IMR-90 (cell line): ENCODE measurements at regions not wholly inside any gene's neighbourhood (a gene's known extent, or its start where the extent isn't known, plus 50 kb on each side); places are given as distances from the start of the nearest gene placed in this dataset.

Experiments
- ATAC-seq: fragments of 200-7000 bp; cut with Tn5 transposase; 2 replicates; pipeline ENCODE4 v1.9.1; 2020; ENCODE audit warnings: low read depth, mild to moderate bottlenecking, moderate library complexity
- BruUV-seq: library from RNA; stranded (reverse); fragments of 400-500 nt; replicated peaks from 2 replicates; lab custom pipeline; 2021; lab: Mats Ljungman, UMichigan
- CTCF ChIA-PET: fragments of 300-600 bp; formaldehyde crosslinking; extraction: SDS; loops from one replicate; lab custom pipeline; 2021; ENCODE audit warnings: antibody characterized with exemption; lab: Yijun Ruan, JAX
- POLR2A ChIA-PET: fragments of 300-600 bp; sonication (Branson Sonifier 250); formaldehyde crosslinking; loops from one replicate; lab custom pipeline; 2022; ENCODE audit warnings: antibody characterized with exemption; ENCODE audit not compliant: unreplicated experiment; lab: Charles Lee
- DNase-seq: peaks from one replicate; pipeline ENCODE4 v3.0.0; 2013
- H2AFZ ChIP-seq: replicated peaks from 2 replicates; pipeline ENCODE3; 2013; ENCODE audit warnings: low read length, mild to moderate bottlenecking; ENCODE audit not compliant: poor library complexity
- H2AK5ac ChIP-seq: 2 replicates; pipeline ENCODE4 v1.6.1; 2013; ENCODE audit warnings: low read depth, low read length, inconsistent platforms
- H2AK9ac ChIP-seq: replicated peaks from 2 replicates; pipeline ENCODE3; 2013; ENCODE audit warnings: mild to moderate bottlenecking, low read depth, low read length, moderate library complexity; ENCODE audit not compliant: poor library complexity
- H2BK120ac ChIP-seq: 2 replicates; pipeline ENCODE4 v1.6.1; 2013; ENCODE audit warnings: low read depth, low read length, inconsistent platforms
- H2BK15ac ChIP-seq: 3 replicates; pipeline ENCODE4 v1.6.1; 2013; ENCODE audit warnings: low read depth, low read length, inconsistent platforms
- H2BK20ac ChIP-seq: 2 replicates; pipeline ENCODE4 v1.6.1; 2013; ENCODE audit warnings: low read depth, mild to moderate bottlenecking, inconsistent platforms, low read length, moderate library complexity
- H2BK5ac ChIP-seq: 2 replicates; pipeline ENCODE4 v1.6.1; 2013; ENCODE audit warnings: mild to moderate bottlenecking, low read depth, low read length, inconsistent platforms; ENCODE audit not compliant: poor library complexity, severe bottlenecking
- H3K14ac ChIP-seq: replicated peaks from 2 replicates; pipeline ENCODE4 v1.6.1; 2013; ENCODE audit warnings: low read depth, low read length, inconsistent platforms
- H3K18ac ChIP-seq: 2 replicates; pipeline ENCODE4 v1.6.1; 2013; ENCODE audit warnings: low read depth, low read length, control low read depth
- H3K23ac ChIP-seq: 2 replicates; pipeline ENCODE4 v1.6.1; 2013; ENCODE audit warnings: low read depth, low read length, inconsistent platforms
- H3K27ac ChIP-seq: 2 replicates; pipeline ENCODE4 v1.5.1; 2013; ENCODE audit warnings: mild to moderate bottlenecking, control low read depth, low read length; ENCODE audit not compliant: insufficient read depth
- H3K27me3 ChIP-seq: 2 replicates; pipeline ENCODE4 v1.6.1; 2013; ENCODE audit warnings: low read length; ENCODE audit not compliant: control insufficient read depth, insufficient read depth
- H3K36me3 ChIP-seq: 2 replicates; pipeline ENCODE4 v1.6.1; 2013; ENCODE audit warnings: low read length, mixed read lengths; ENCODE audit not compliant: control insufficient read depth, insufficient read depth
- H3K4ac ChIP-seq: 2 replicates; pipeline ENCODE4 v1.6.1; 2013; ENCODE audit warnings: low read depth, low read length, inconsistent platforms
- H3K4me1 ChIP-seq: 2 replicates; pipeline ENCODE4 v1.6.1; 2013; ENCODE audit warnings: low read length, mixed read lengths; ENCODE audit not compliant: control insufficient read depth, insufficient read depth
- H3K4me2 ChIP-seq: 2 replicates; pipeline ENCODE4 v1.6.1; 2013; ENCODE audit warnings: low read depth, mild to moderate bottlenecking, control low read depth, low read length, moderate library complexity
- H3K4me3 ChIP-seq: 2 replicates; pipeline ENCODE4 v1.5.1; 2013; ENCODE audit warnings: low read depth, mild to moderate bottlenecking, control low read depth, low read length, moderate library complexity; ENCODE audit not compliant: insufficient read depth
- H3K56ac ChIP-seq: 2 replicates; pipeline ENCODE4 v1.6.1; 2013; ENCODE audit warnings: low read length, inconsistent platforms; ENCODE audit not compliant: insufficient read depth; ENCODE audit errors: extremely low read depth
- H3K79me1 ChIP-seq, 2 experiments: 2 replicates each; pipeline ENCODE4 v1.6.1; 2013; ENCODE audit warnings: low read length in 2 of 2, inconsistent platforms in 1 of 2, low read depth in 1 of 2
- H3K9ac ChIP-seq: 2 replicates; pipeline ENCODE4 v1.6.1; 2013; ENCODE audit warnings: low read depth, low read length, control low read depth
- H3K9me1 ChIP-seq: 2 replicates; pipeline ENCODE4 v1.6.1; 2013; ENCODE audit warnings: low read length, inconsistent platforms; ENCODE audit not compliant: insufficient read depth
- H3K9me3 ChIP-seq: 2 replicates; pipeline ENCODE4 v1.6.1; 2013; ENCODE audit warnings: low read length; ENCODE audit not compliant: control insufficient read depth, insufficient read depth
- H4K20me1 ChIP-seq: 2 replicates; pipeline ENCODE4 v1.6.1; 2013; ENCODE audit warnings: low read length, inconsistent platforms; ENCODE audit not compliant: insufficient read depth
- H4K5ac ChIP-seq: 2 replicates; pipeline ENCODE4 v1.6.1; 2013; ENCODE audit warnings: mild to moderate bottlenecking, low read depth, low read length, control low read depth
- H4K8ac ChIP-seq, 2 experiments: 2 replicates each; pipeline ENCODE4 v1.6.1; 2013; ENCODE audit warnings: low read depth in 2 of 2, low read length in 2 of 2, control low read depth in 1 of 2, inconsistent platforms in 1 of 2
- H4K91ac ChIP-seq: 2 replicates; pipeline ENCODE4 v1.6.1; 2013; ENCODE audit warnings: low read depth, low read length, inconsistent platforms; ENCODE audit not compliant: insufficient read depth
- BHLHE40 ChIP-seq: fragments of 150-350 bp; IDR thresholded peaks from 2 replicates; pipeline ENCODE4 v1.6.1; 2016; ENCODE audit warnings: mild to moderate bottlenecking, low read depth, low read length
- CEBPB ChIP-seq: IDR thresholded peaks from 2 replicates; pipeline ENCODE4 v1.6.1; 2012; ENCODE audit warnings: low read depth, low read length, improper control_type of control experiment
- CHD1 ChIP-seq: IDR thresholded peaks from 2 replicates; pipeline ENCODE4 v1.6.1; 2012; ENCODE audit warnings: low read depth, low read length, improper control_type of control experiment
- FOS ChIP-seq: fragments of 150-350 bp; IDR thresholded peaks from 2 replicates; pipeline ENCODE4 v1.6.1; 2016; ENCODE audit warnings: low read depth, low read length
- MAFK ChIP-seq: IDR thresholded peaks from 2 replicates; pipeline ENCODE4 v1.6.1; 2012; ENCODE audit warnings: low read depth, low read length, improper control_type of control experiment
- MAZ ChIP-seq: IDR thresholded peaks from 2 replicates; pipeline ENCODE4 v1.6.1; 2012; ENCODE audit warnings: low read depth, mild to moderate bottlenecking, low read length, improper control_type of control experiment, moderate library complexity, borderline replicate concordance
- MXI1 ChIP-seq: IDR thresholded peaks from 2 replicates; pipeline ENCODE4 v1.6.1; 2012; ENCODE audit warnings: low read depth, mild to moderate bottlenecking, low read length, moderate library complexity, borderline replicate concordance
- NFE2L2 ChIP-seq: fragments of 150-350 bp; IDR thresholded peaks from 2 replicates; pipeline ENCODE4 v1.6.1; 2016; ENCODE audit warnings: low read depth, mild to moderate bottlenecking, low read length
- POLR2A ChIP-seq: IDR thresholded peaks from 2 replicates; pipeline ENCODE4 v1.6.1; 2012; ENCODE audit warnings: mild to moderate bottlenecking, low read depth, low read length
- RAD21 ChIP-seq: IDR thresholded peaks from 2 replicates; pipeline ENCODE4 v1.6.1; 2012; ENCODE audit warnings: low read length, improper control_type of control experiment
- RCOR1 ChIP-seq: IDR thresholded peaks from 2 replicates; pipeline ENCODE4 v1.6.1; 2012; ENCODE audit warnings: mild to moderate bottlenecking, low read length, improper control_type of control experiment; ENCODE audit not compliant: insufficient replicate concordance
- RFX5 ChIP-seq: IDR thresholded peaks from 2 replicates; pipeline ENCODE4 v1.8.0; 2012; ENCODE audit warnings: low read depth, mild to moderate bottlenecking, low read length, moderate library complexity
- SMC3 ChIP-seq: fragments of 150-350 bp; IDR thresholded peaks from 2 replicates; pipeline ENCODE4 v1.6.1; 2016; ENCODE audit warnings: low read depth, mild to moderate bottlenecking, antibody characterized with exemption, low read length, moderate library complexity
- WGBS, 2 experiments: methylation state at CpG; one replicate each; pipeline versions ENCODE4 v1.1.5 to v1.1.7; 2013; ENCODE audit warnings: missing lambda C conversion rate in 2 of 2; ENCODE audit not compliant: insufficient read length in 1 of 2; ENCODE audit errors: extremely low coverage in 2 of 2; 5-methylcytosine and 5-hydroxymethylcytosine counted together
- dilution Hi-C: fragments of 300-500 bp; cut with HindIII; formaldehyde crosslinking; loops from one replicate; pipeline ENCODE4 v1.14.3; 2018; ENCODE audit warnings: low sequenced_read_pairs; ENCODE audit not compliant: unreplicated experiment
- in situ Hi-C: fragments of 300-500 bp; cut with MboI; formaldehyde crosslinking; loops from 3 replicates; pipeline ENCODE4 v1.14.3; 2019; ENCODE audit warnings: low sequenced_read_pairs, inconsistent platforms, mixed read lengths
- intact Hi-C: fragments of 100-400 bp; cut with micrococcal nuclease; formaldehyde crosslinking; loops from 2 replicates; pipeline ENCODE4 v1.10.0; 2022
- TF ChIP-seq, protein P1 (sequence below): fragments of 150-350 bp; IDR thresholded peaks from 2 replicates; pipeline ENCODE4 v1.6.1; 2017; ENCODE audit warnings: mild to moderate bottlenecking, antibody characterized with exemption, low read length, low read depth
- TF ChIP-seq, protein P2 (sequence below): conservative IDR thresholded peaks from 2 replicates; pipeline ENCODE4 v1.5.1; 2012; ENCODE audit warnings: mild to moderate bottlenecking, low read depth, low read length, improper control_type of control experiment
- TF ChIP-seq, protein P3 (sequence below): fragments of 150-350 bp; IDR thresholded peaks from 2 replicates; pipeline ENCODE4 v1.6.1; 2016; ENCODE audit warnings: low read depth, mild to moderate bottlenecking, low read length, moderate library complexity, borderline replicate concordance

DNA sequence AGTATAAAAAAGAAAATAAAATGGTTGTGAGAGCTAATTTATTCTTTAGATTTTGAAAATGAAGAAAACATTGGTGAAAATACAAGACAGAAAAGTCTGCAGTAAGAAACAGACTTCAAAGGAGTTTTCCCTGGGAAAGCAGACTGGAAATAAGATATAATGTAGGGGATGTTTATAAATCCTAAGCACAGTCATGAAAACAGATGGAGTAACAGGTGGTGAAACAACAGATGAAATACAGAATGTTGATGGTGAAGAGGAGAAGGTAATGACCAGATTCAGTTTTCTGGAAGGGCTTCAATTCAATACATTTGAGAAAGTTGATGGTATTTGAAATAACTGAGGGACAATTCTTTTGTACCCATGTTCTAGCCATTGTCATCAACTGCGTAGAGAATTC lies 353.9 kb downstream of the CHL1 start:
- no peaks in the 10 kb centered on the region for H3K4me1 ChIP-seq
- in situ Hi-C loops: no loop called here
- TF ChIP-seq MAZ (no peak), RCOR1 (no peak), RAD21 (no peak), MAFK (no peak), CHD1 (no peak), RFX5 (no peak), NFE2L2 (no peak), FOS (no peak), POLR2A (no peak), SMC3 (no peak), MXI1 (no peak), BHLHE40 (no peak), CEBPB (no peak)
- TF ChIP-seq, protein P1, sequence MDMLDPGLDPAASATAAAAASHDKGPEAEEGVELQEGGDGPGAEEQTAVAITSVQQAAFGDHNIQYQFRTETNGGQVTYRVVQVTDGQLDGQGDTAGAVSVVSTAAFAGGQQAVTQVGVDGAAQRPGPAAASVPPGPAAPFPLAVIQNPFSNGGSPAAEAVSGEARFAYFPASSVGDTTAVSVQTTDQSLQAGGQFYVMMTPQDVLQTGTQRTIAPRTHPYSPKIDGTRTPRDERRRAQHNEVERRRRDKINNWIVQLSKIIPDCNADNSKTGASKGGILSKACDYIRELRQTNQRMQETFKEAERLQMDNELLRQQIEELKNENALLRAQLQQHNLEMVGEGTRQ: no peak
- TF ChIP-seq, protein P2, sequence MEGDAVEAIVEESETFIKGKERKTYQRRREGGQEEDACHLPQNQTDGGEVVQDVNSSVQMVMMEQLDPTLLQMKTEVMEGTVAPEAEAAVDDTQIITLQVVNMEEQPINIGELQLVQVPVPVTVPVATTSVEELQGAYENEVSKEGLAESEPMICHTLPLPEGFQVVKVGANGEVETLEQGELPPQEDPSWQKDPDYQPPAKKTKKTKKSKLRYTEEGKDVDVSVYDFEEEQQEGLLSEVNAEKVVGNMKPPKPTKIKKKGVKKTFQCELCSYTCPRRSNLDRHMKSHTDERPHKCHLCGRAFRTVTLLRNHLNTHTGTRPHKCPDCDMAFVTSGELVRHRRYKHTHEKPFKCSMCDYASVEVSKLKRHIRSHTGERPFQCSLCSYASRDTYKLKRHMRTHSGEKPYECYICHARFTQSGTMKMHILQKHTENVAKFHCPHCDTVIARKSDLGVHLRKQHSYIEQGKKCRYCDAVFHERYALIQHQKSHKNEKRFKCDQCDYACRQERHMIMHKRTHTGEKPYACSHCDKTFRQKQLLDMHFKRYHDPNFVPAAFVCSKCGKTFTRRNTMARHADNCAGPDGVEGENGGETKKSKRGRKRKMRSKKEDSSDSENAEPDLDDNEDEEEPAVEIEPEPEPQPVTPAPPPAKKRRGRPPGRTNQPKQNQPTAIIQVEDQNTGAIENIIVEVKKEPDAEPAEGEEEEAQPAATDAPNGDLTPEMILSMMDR: no peak
- TF ChIP-seq, protein P3, sequence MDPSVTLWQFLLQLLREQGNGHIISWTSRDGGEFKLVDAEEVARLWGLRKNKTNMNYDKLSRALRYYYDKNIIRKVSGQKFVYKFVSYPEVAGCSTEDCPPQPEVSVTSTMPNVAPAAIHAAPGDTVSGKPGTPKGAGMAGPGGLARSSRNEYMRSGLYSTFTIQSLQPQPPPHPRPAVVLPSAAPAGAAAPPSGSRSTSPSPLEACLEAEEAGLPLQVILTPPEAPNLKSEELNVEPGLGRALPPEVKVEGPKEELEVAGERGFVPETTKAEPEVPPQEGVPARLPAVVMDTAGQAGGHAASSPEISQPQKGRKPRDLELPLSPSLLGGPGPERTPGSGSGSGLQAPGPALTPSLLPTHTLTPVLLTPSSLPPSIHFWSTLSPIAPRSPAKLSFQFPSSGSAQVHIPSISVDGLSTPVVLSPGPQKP: no peak

More for the DNA sequence above, 353.9 kb downstream of the CHL1 start:
- DNase-seq (no peak), ATAC-seq (no peak)
- H4K20me1 ChIP-seq: no peaks in the 10 kb centered on the region
- no peak overlapping the region for H4K91ac ChIP-seq
- no peak overlapping the region for H3K14ac ChIP-seq
- H2BK20ac ChIP-seq: no peak overlapping the region
- H2BK15ac ChIP-seq: no peak overlapping the region
- H2AK5ac ChIP-seq: no peak overlapping the region
- ChIA-PET CTCF (no interaction called here), POLR2A (no interaction called here)
- no peaks in the 10 kb centered on the region for H3K79me1 ChIP-seq
- no peak overlapping the region for H4K5ac ChIP-seq
- peaks cover 8% of the 10 kb centered on the region for H3K9me3 ChIP-seq
- no peak overlapping the region for H3K27ac ChIP-seq
- no peak overlapping the region for H3K9ac ChIP-seq
- H3K4ac ChIP-seq: no peak overlapping the region
- intact Hi-C loops (no loop called here), dilution Hi-C loops (no loop called here)
- no peaks in the 10 kb centered on the region for H3K27me3 ChIP-seq
- no TSS peak for BruUV-seq
- no peak overlapping the region for H3K23ac ChIP-seq
- no peak overlapping the region for H3K4me3 ChIP-seq
- no peak overlapping the region for H2AFZ ChIP-seq
- H3K56ac ChIP-seq: no peak overlapping the region
- H3K36me3 ChIP-seq: no peaks in the 10 kb centered on the region
- H3K4me2 ChIP-seq: no peak overlapping the region
- no CpG with 5 or more reads among the region's 1 CpG for WGBS, 2 experiments
- H3K9me1 ChIP-seq: no peaks in the 10 kb centered on the region
- no peak overlapping the region for H2BK120ac ChIP-seq
- no peak overlapping the region for H3K18ac ChIP-seq
- no peak overlapping the region for H2BK5ac ChIP-seq
- no peak overlapping the region for H2AK9ac ChIP-seq
- H4K8ac ChIP-seq: no peak overlapping the region
